MM.1S (cell line): ENCODE measurements at regions not wholly inside any gene's neighbourhood (a gene's known extent, or its start where the extent isn't known, plus 50 kb on each side); places are given as distances from the start of the nearest gene placed in this dataset.

Source experiments
- EZH2 ChIP-seq: fragments of 300-600 bp; sonication (generic); optimal IDR thresholded peaks from 2 replicates; pipeline ENCODE3; 2017; ENCODE audit warnings: low read depth, mild to moderate bottlenecking, antibody characterized with exemption, low read length, mixed read lengths
- TF ChIP-seq, protein P1 (sequence below): fragments of 300-600 bp; sonication (generic); IDR thresholded peaks from 2 replicates; pipeline ENCODE4 v1.5.1; 2016; ENCODE audit warnings: antibody characterized with exemption, low read length, mixed read lengths

GRCh38 chr2:207408086-207408794 lies 121.5 kb upstream of the CREB1 start:
- TF ChIP-seq, protein P1, sequence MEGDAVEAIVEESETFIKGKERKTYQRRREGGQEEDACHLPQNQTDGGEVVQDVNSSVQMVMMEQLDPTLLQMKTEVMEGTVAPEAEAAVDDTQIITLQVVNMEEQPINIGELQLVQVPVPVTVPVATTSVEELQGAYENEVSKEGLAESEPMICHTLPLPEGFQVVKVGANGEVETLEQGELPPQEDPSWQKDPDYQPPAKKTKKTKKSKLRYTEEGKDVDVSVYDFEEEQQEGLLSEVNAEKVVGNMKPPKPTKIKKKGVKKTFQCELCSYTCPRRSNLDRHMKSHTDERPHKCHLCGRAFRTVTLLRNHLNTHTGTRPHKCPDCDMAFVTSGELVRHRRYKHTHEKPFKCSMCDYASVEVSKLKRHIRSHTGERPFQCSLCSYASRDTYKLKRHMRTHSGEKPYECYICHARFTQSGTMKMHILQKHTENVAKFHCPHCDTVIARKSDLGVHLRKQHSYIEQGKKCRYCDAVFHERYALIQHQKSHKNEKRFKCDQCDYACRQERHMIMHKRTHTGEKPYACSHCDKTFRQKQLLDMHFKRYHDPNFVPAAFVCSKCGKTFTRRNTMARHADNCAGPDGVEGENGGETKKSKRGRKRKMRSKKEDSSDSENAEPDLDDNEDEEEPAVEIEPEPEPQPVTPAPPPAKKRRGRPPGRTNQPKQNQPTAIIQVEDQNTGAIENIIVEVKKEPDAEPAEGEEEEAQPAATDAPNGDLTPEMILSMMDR = no peak
- no peak for TF ChIP-seq EZH2
